ENCODE measurements at regions not wholly inside any gene's neighbourhood (a gene's known extent, or its start where the extent isn't known, plus 50 kb on each side); places are given as distances from the start of the nearest gene placed in this dataset.
"Not testable (repeated sequence)": the region's sequence is repeated elsewhere in the genome, so short reads cannot be mapped to it uniquely, and the experiment has no call there.

GRCh38 chr21:35404247-35404646, 355.1 kb upstream of the RUNX1 start:
- no peak for DNase-seq (ENCODE audit: low read depth)

- no peak for DNase-seq (ENCODE audit: low read depth)
Observed at GRCh38 chr21:35402061-35402460, 353.0 kb upstream of the RUNX1 start.

- DNase-seq (ENCODE audit: low read depth): no peak
Observed at GRCh38 chr21:35401476-35401875, 352.4 kb upstream of the RUNX1 start.

GRCh38 chr21:35400233-35400939, 351.3 kb upstream of the RUNX1 start:
- peak; percentile 65 for DNase-seq (ENCODE audit: low read depth)

GRCh38 chr21:35399706-35400105, 350.6 kb upstream of the RUNX1 start:
- DNase-seq (ENCODE audit: low read depth): no peak

GRCh38 chr21:35399002-35399530, 350.0 kb upstream of the RUNX1 start:
- DNase-seq (ENCODE audit: low read depth): peak; percentile 55

GRCh38 chr21:35398346-35398982, 349.4 kb upstream of the RUNX1 start:
- DNase-seq (ENCODE audit: low read depth): no peak

- DNase-seq (ENCODE audit: low read depth): no peak
Observed at GRCh38 chr21:35397781-35398180, 348.7 kb upstream of the RUNX1 start.

- DNase-seq (ENCODE audit: low read depth): no peak
Observed at GRCh38 chr21:35396655-35397054, 347.6 kb upstream of the RUNX1 start.

GRCh38 chr21:35395728-35396127, 346.6 kb upstream of the RUNX1 start:
- DNase-seq (ENCODE audit: low read depth): peak; percentile 83

- peak; percentile 26 for DNase-seq (ENCODE audit: low read depth)
Observed at GRCh38 chr21:35394634-35395369, 345.7 kb upstream of the RUNX1 start.

GRCh38 chr21:35394049-35394448, 344.9 kb upstream of the RUNX1 start:
- DNase-seq (ENCODE audit: low read depth): no peak

- peak; percentile 52 for DNase-seq (ENCODE audit: low read depth)
Observed at GRCh38 chr21:35390013-35390776, 341.1 kb upstream of the RUNX1 start.

GRCh38 chr21:35386491-35387079, 337.5 kb upstream of the RUNX1 start:
- no peak for DNase-seq (ENCODE audit: low read depth)

- no peak for DNase-seq (ENCODE audit: low read depth)
Observed at GRCh38 chr21:35384375-35384774, 335.3 kb upstream of the RUNX1 start.

GRCh38 chr21:35382696-35383095, 333.6 kb upstream of the RUNX1 start:
- no peak for DNase-seq (ENCODE audit: low read depth)

GRCh38 chr21:35381743-35382310, 332.7 kb upstream of the RUNX1 start:
- DNase-seq (ENCODE audit: low read depth): no peak

- not testable (repeated sequence) for DNase-seq (ENCODE audit: low read depth)
Observed at GRCh38 chr21:35380304-35380703, 331.2 kb upstream of the RUNX1 start.

- DNase-seq (ENCODE audit: low read depth): no peak
Observed at GRCh38 chr21:35378881-35379280, 329.8 kb upstream of the RUNX1 start.

GRCh38 chr21:35377505-35378090, 328.5 kb upstream of the RUNX1 start:
- DNase-seq (ENCODE audit: low read depth): peak; percentile 60

Measured in HT1080 (cell line).